Right lobe of liver (tissue), 6 donors: ENCODE measurements at regions not wholly inside any gene's neighbourhood (a gene's known extent, or its start where the extent isn't known, plus 50 kb on each side); places are given as distances from the start of the nearest gene placed in this dataset.

Experiments used
- ATAC-seq, 4 donors: fragments of 200-7000 bp; cut with Tn5 transposase; one replicate each; pipeline ENCODE4 v1.9.1; 2020; ENCODE audit warnings: mild to moderate bottlenecking in 4 of 4, moderate library complexity in 4 of 4
- DNase-seq, 3 donors: peaks; one replicate each; pipeline ENCODE4 v3.0.0-alpha.2; 2020
- H3K27ac ChIP-seq, 3 donors: fragments of 200-600 bp; one replicate each; pipeline ENCODE4 v1.8.0; 2022
- H3K27me3 ChIP-seq, 2 donors: fragments of 200-600 bp; one replicate each; pipeline ENCODE4 v1.8.0; 2022
- H3K36me3 ChIP-seq, 4 donors: fragments of 200-600 bp; sonication (generic) in 1 of 4; one replicate each; pipeline versions ENCODE4 v1.5.1 to v1.8.0; 2017 to 2022; ENCODE audit warnings: control low read depth in 1 of 4
- H3K4me1 ChIP-seq, 4 donors: fragments of 200-600 bp; sonication (generic) in 1 of 4; one replicate each; pipeline versions ENCODE4 v1.5.1 to v1.8.0; 2017 to 2022; ENCODE audit warnings: control low read depth in 1 of 4
- H3K4me3 ChIP-seq, 3 donors: fragments of 200-600 bp; one replicate each; pipeline ENCODE4 v1.8.0; 2022
- H3K9me3 ChIP-seq, 4 donors: fragments of 200-600 bp; sonication (generic) in 1 of 4; one replicate each; pipeline versions ENCODE4 v1.5.1 to v1.8.0; 2017 to 2022; ENCODE audit warnings: control low read depth in 1 of 4
- CTCF ChIP-seq, 4 donors: fragments of 200-600 bp in 3 of 4; fragments of 450-650 bp in 1 of 4; IDR thresholded peaks; one replicate each; pipeline versions ENCODE4 v1.5.1 to v1.8.0; 2016 to 2022; ENCODE audit warnings: antibody characterized with exemption in 4 of 4, mild to moderate bottlenecking in 2 of 4
- POLR2A ChIP-seq: fragments of 450-650 bp; IDR thresholded peaks from one replicate; pipeline ENCODE4 v1.6.1; 2017; ENCODE audit warnings: antibody characterized with exemption, mild to moderate bottlenecking
- WGBS: methylation state at CpG from one replicate; pipeline ENCODE4 v1.1.6; 2018; ENCODE audit warnings: low coverage, low lambda C conversion rate; ENCODE audit not compliant: insufficient coverage; ENCODE audit errors: missing lambda C conversion rate; 5-methylcytosine and 5-hydroxymethylcytosine counted together
- intact Hi-C, 2 donors: fragments of 100-400 bp; cut with DNase I; formaldehyde crosslinking; loops; one replicate each; pipeline versions ENCODE4 v1.11.2 to v1.14.1; 2022
- donor health status: DM: no; HTN: yes; CAD: no.
- donor health status: DM: no; HTN: no; CAD: no.
- donor health status: DM: no; HTN: no; CAD: no.
- donor health status: DM: no; HTN: yes; CAD: no.
- donor health status: DM: no; HTN: yes; CAD: no.

GRCh38 chr1:221905802-221906201 is 163.9 kb upstream of the DUSP10 start:
- no peaks in the 10 kb centered on the region for H3K36me3 ChIP-seq
- intact Hi-C loops: no loop called here
- 100% methylated on average over 1 of the region's 2 CpGs for WGBS
- H3K9me3 ChIP-seq: no peaks in the 10 kb centered on the region
- TF ChIP-seq POLR2A (no peak), CTCF (IDR thresholded peaks at IDR 0.05) (no peak)
- ATAC-seq (no peak), DNase-seq (no peak)
- no peak overlapping the region for H3K4me3 ChIP-seq
- no peaks in the 10 kb centered on the region for H3K27me3 ChIP-seq
- H3K4me1 ChIP-seq: no peaks in the 10 kb centered on the region
- no peak overlapping the region for H3K27ac ChIP-seq

DNA sequence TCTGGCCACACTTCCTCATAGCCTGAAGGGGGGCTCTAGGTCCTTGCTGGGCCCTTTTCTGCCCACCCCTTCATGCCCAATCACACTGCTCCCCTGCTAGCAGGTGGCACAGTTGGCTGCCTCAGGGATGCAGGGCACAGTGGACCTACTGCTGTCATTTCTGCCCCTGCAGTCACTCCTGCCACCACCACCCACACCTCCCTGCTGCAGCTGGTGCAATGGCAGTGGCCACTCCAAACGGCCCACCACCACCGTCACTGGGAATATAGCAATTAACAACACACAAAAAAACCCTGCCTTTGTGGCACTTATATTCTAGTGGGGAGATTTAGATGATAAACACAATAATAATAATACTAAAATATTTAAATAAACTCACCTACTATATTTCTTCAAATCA is 162.4 kb upstream of the DUSP10 start:
- no peaks in the 10 kb centered on the region for H3K9me3 ChIP-seq
- whole genome bisulfite sequencing: no CpG with 5 or more reads among the region's 2 CpGs
- ATAC-seq (no peak), DNase-seq (no peak)
- H3K4me3 ChIP-seq: no peak overlapping the region
- intact Hi-C loops: no loop called here
- H3K27ac ChIP-seq: no peak overlapping the region
- no peaks in the 10 kb centered on the region for H3K27me3 ChIP-seq
- H3K4me1 ChIP-seq: no peaks in the 10 kb centered on the region
- no peaks in the 10 kb centered on the region for H3K36me3 ChIP-seq
- TF ChIP-seq CTCF (IDR thresholded peaks at IDR 0.05) (no peak), POLR2A (no peak)

DNA sequence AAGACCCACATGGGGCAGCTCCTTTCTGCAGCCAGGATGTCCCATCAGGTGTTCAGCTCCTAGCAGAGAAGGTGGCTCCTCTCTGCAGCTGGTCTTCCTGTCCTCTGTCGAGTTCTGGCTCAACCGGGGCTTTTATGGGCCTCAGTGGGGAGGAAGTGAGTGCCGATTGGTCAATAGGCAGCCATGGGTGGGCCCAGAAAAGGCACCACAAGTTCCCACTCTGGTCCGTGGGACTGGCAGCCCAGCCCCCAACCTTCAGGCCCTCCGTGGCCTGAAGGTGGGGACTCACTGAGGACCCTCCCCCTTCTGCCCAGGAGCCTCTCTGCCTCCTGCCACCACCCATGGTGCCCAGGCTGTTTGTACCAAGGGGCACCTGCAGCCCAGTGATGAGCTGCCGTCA is 161.7 kb upstream of the DUSP10 start:
- no CpG with 5 or more reads among the region's 6 CpGs for WGBS
- no peak for DNase-seq
- H3K36me3 ChIP-seq: no peaks in the 10 kb centered on the region
- H3K4me3 ChIP-seq: no peak overlapping the region
- intact Hi-C loops: no loop called here
- TF ChIP-seq CTCF (IDR thresholded peaks at IDR 0.05) (no peak), POLR2A (no peak)
- no peaks in the 10 kb centered on the region for H3K27me3 ChIP-seq
- ATAC-seq: no peak
- no peak overlapping the region for H3K27ac ChIP-seq
- no peaks in the 10 kb centered on the region for H3K9me3 ChIP-seq
- no peaks in the 10 kb centered on the region for H3K4me1 ChIP-seq

- H3K36me3 ChIP-seq: no peaks in the 10 kb centered on the region
- no peaks in the 10 kb centered on the region for H3K27me3 ChIP-seq
- no CpG with 5 or more reads among the region's 7 CpGs for WGBS
- TF ChIP-seq POLR2A (no peak), CTCF (IDR thresholded peaks at IDR 0.05) (no peak)
- intact Hi-C loops: no loop called here
- no peaks in the 10 kb centered on the region for H3K4me1 ChIP-seq
- ATAC-seq (no peak), DNase-seq (no peak)
- H3K4me3 ChIP-seq: no peak overlapping the region
- H3K9me3 ChIP-seq: no peaks in the 10 kb centered on the region
- H3K27ac ChIP-seq: no peak overlapping the region
Observed at GRCh38 chr1:221902961-221903360, 161.1 kb upstream of the DUSP10 start.

- Histone ChIP-seq H3K27ac (no peak overlapping the region), H3K4me3 (no peak overlapping the region), H3K9me3 (no peaks in the 10 kb centered on the region), H3K36me3 (no peaks in the 10 kb centered on the region), H3K27me3 (no peaks in the 10 kb centered on the region), H3K4me1 (no peaks in the 10 kb centered on the region)
- intact Hi-C loops: no loop called here
- ATAC-seq: no peak
- TF ChIP-seq POLR2A (no peak), CTCF (IDR thresholded peaks at IDR 0.05) (no peak)
- DNase-seq: no peak
- 93% methylated on average over 3 of the region's 3 CpGs for WGBS
Observed at GRCh38 chr1:221900678-221901077, 158.8 kb upstream of the DUSP10 start.
